Neuronal stem cell (in vitro differentiated cells): ENCODE measurements at regions not wholly inside any gene's neighbourhood (a gene's known extent, or its start where the extent isn't known, plus 50 kb on each side); places are given as distances from the start of the nearest gene placed in this dataset.
A peak's percentile ranks its signal among the peaks of the same experiment; 100 is the strongest.

Experiments
- DNase-seq: peaks from one replicate; pipeline ENCODE4 v3.0.0-alpha.2; 2013; ENCODE audit warnings: low spot score
- H2AFZ ChIP-seq: one replicate; pipeline ENCODE4 v1.6.1; 2013; ENCODE audit warnings: mild to moderate bottlenecking, low read length, inconsistent platforms
- H2AK5ac ChIP-seq: 2 replicates; pipeline ENCODE4 v1.6.1; 2013; ENCODE audit warnings: low read depth, mild to moderate bottlenecking, inconsistent platforms, low read length, moderate library complexity, mixed read lengths
- H2BK120ac ChIP-seq: 2 replicates; pipeline ENCODE4 v1.6.1; 2013; ENCODE audit warnings: low read depth, mild to moderate bottlenecking, inconsistent platforms, low read length, moderate library complexity, mixed read lengths
- H2BK12ac ChIP-seq: one replicate; pipeline ENCODE4 v1.6.1; 2013; ENCODE audit warnings: low read length, inconsistent platforms
- H2BK15ac ChIP-seq: 2 replicates; pipeline ENCODE4 v1.6.1; 2013; ENCODE audit warnings: mild to moderate bottlenecking, low read length, inconsistent platforms, mixed read lengths
- H2BK5ac ChIP-seq: one replicate; pipeline ENCODE4 v1.6.1; 2013; ENCODE audit warnings: inconsistent platforms, mild to moderate bottlenecking, low read length, moderate library complexity
- H3K14ac ChIP-seq: one replicate; pipeline ENCODE4 v1.6.1; 2013; ENCODE audit warnings: low read length, inconsistent platforms
- H3K18ac ChIP-seq: 2 replicates; pipeline ENCODE4 v1.6.1; 2013; ENCODE audit warnings: low read length, inconsistent platforms
- H3K23ac ChIP-seq: 2 replicates; pipeline ENCODE4 v1.6.1; 2013; ENCODE audit warnings: low read depth, mild to moderate bottlenecking, mixed read lengths, low read length, inconsistent platforms; ENCODE audit not compliant: poor library complexity
- H3K27ac ChIP-seq: replicated peaks from 3 replicates; pipeline ENCODE4 v1.5.1; 2013; ENCODE audit warnings: low read length, inconsistent platforms
- H3K27me3 ChIP-seq, 3 experiments: 2 replicates each; pipeline ENCODE4 v1.6.1; 2013; ENCODE audit warnings: low read length in 3 of 3, mild to moderate bottlenecking in 2 of 3, inconsistent platforms in 1 of 3, low read depth in 1 of 3, mixed read lengths in 1 of 3, moderate library complexity in 1 of 3; ENCODE audit not compliant: control insufficient read depth in 3 of 3, insufficient read depth in 3 of 3
- H3K36me3 ChIP-seq, 2 donors: replicated peaks in 1 of 2; 2 replicates each; pipeline ENCODE4 v1.6.1; 2013; ENCODE audit warnings: low read length in 2 of 2; ENCODE audit not compliant: control insufficient read depth in 2 of 2, insufficient read depth in 2 of 2
- H3K4ac ChIP-seq: 2 replicates; pipeline ENCODE4 v1.6.1; 2013; ENCODE audit warnings: inconsistent platforms, mild to moderate bottlenecking, low read length, moderate library complexity
- H3K4me1 ChIP-seq, 2 donors: 1 replicate in 1 of 2; 2 replicates in 1 of 2; pipeline ENCODE4 v1.6.1; 2013; ENCODE audit warnings: low read length in 2 of 2, low read depth in 1 of 2; ENCODE audit not compliant: control insufficient read depth in 2 of 2, insufficient read depth in 1 of 2
- H3K4me2 ChIP-seq: one replicate; pipeline ENCODE4 v1.6.1; 2013; ENCODE audit warnings: mild to moderate bottlenecking, low read length, inconsistent platforms; ENCODE audit not compliant: insufficient read depth, poor library complexity, severe bottlenecking
- H3K4me3 ChIP-seq, 2 donors: 2 replicates each; pipeline ENCODE4 v1.5.1; 2013; ENCODE audit warnings: low read length in 2 of 2, mild to moderate bottlenecking in 2 of 2, inconsistent platforms in 1 of 2, moderate library complexity in 1 of 2
- H3K79me1 ChIP-seq: one replicate; pipeline ENCODE4 v1.6.1; 2013; ENCODE audit warnings: low read depth, mild to moderate bottlenecking, inconsistent platforms, low read length, moderate library complexity
- H3K9ac ChIP-seq: one replicate; pipeline ENCODE4 v1.6.1; 2013; ENCODE audit warnings: mild to moderate bottlenecking, low read depth, low read length, inconsistent platforms; ENCODE audit not compliant: poor library complexity
- H3K9me3 ChIP-seq, 2 donors: replicated peaks in 1 of 2; 2 replicates each; pipeline versions ENCODE3 to v1.6.1; 2013; ENCODE audit warnings: low read length in 2 of 2, mild to moderate bottlenecking in 2 of 2, inconsistent platforms in 1 of 2, low read depth in 1 of 2, mixed read lengths in 1 of 2, moderate library complexity in 1 of 2; ENCODE audit not compliant: control insufficient read depth in 2 of 2, insufficient read depth in 1 of 2
- H4K8ac ChIP-seq: one replicate; pipeline ENCODE4 v1.6.1; 2013; ENCODE audit warnings: low read depth, mild to moderate bottlenecking, inconsistent platforms, low read length, moderate library complexity
- H4K91ac ChIP-seq: one replicate; pipeline ENCODE4 v1.6.1; 2013; ENCODE audit warnings: low read length, low read depth, mild to moderate bottlenecking, inconsistent platforms; ENCODE audit not compliant: poor library complexity
- WGBS, 2 donors: extraction: QIAGEN DNeasy Blood & Tissue Kit; methylation state at CpG; one replicate each; pipeline ENCODE4 v1.1.7; 2013; ENCODE audit warnings: missing lambda C conversion rate in 2 of 2, mixed read lengths in 1 of 2; ENCODE audit not compliant: insufficient read length in 2 of 2, insufficient replicate concordance in 1 of 2; ENCODE audit errors: extremely low coverage in 2 of 2; 5-methylcytosine and 5-hydroxymethylcytosine counted together

GRCh38 chr21:30935121-30935888 is 53.9 kb upstream of the KRTAP11-1 start:
- H3K4me3 ChIP-seq = no peak overlapping the region
- peak overlapping the region; percentile 48 for H2BK5ac ChIP-seq
- peak overlapping the region; percentile 67 for H2AK5ac ChIP-seq
- H3K27me3 ChIP-seq = no peaks in the 10 kb centered on the region
- H3K4ac ChIP-seq = no peak overlapping the region
- H3K14ac ChIP-seq = peak overlapping the region; percentile 87
- peak overlapping the region; percentile 69 for H3K23ac ChIP-seq
- H3K18ac ChIP-seq = peak overlapping the region; percentile 81
- H3K4me1 ChIP-seq = no peaks in the 10 kb centered on the region
- H4K91ac ChIP-seq = peak overlapping the region; percentile 17
- WGBS, 2 donors = no CpG with 5 or more reads among the region's 15 CpGs
- no peaks in the 10 kb centered on the region for H3K79me1 ChIP-seq
- H3K9me3 ChIP-seq = no peaks in the 10 kb centered on the region
- no peak overlapping the region for H2BK120ac ChIP-seq
- DNase-seq = no peak
- H2AFZ ChIP-seq = no peak overlapping the region
- H3K27ac ChIP-seq = no peak overlapping the region
- no peaks in the 10 kb centered on the region for H3K36me3 ChIP-seq
- peak overlapping the region; percentile 89 for H2BK12ac ChIP-seq
- no peak overlapping the region for H4K8ac ChIP-seq
- H3K9ac ChIP-seq = no peak overlapping the region
- no peak overlapping the region for H2BK15ac ChIP-seq
- no peak overlapping the region for H3K4me2 ChIP-seq

GRCh38 chr21:30932686-30933085 is 51.3 kb upstream of the KRTAP11-1 start:
- no peaks in the 10 kb centered on the region for H3K79me1 ChIP-seq
- WGBS, 2 donors = no CpG with 5 or more reads among the region's 3 CpGs

More at GRCh38 chr21:30932686-30933085, 51.3 kb upstream of the KRTAP11-1 start:
- no peak overlapping the region for H2AFZ ChIP-seq
- H3K4ac ChIP-seq = no peak overlapping the region
- no peaks in the 10 kb centered on the region for H3K36me3 ChIP-seq
- H3K4me2 ChIP-seq = no peak overlapping the region
- no peak overlapping the region for H3K4me3 ChIP-seq
- H2BK12ac ChIP-seq = no peak overlapping the region
- no peaks in the 10 kb centered on the region for H3K4me1 ChIP-seq
- no peak overlapping the region for H3K14ac ChIP-seq
- H2BK120ac ChIP-seq = no peak overlapping the region
- no peak overlapping the region for H3K9ac ChIP-seq
- no peaks in the 10 kb centered on the region for H3K9me3 ChIP-seq
- H3K23ac ChIP-seq = no peak overlapping the region
- DNase-seq = no peak
- H3K18ac ChIP-seq = no peak overlapping the region
- no peak overlapping the region for H2BK15ac ChIP-seq
- H4K91ac ChIP-seq = no peak overlapping the region
- no peak overlapping the region for H2BK5ac ChIP-seq
- no peak overlapping the region for H3K27ac ChIP-seq
- no peak overlapping the region for H4K8ac ChIP-seq
- H3K27me3 ChIP-seq = no peaks in the 10 kb centered on the region
- no peak overlapping the region for H2AK5ac ChIP-seq
